ENCODE measurements at regions not wholly inside any gene's neighbourhood (a gene's known extent, or its start where the extent isn't known, plus 50 kb on each side); places are given as distances from the start of the nearest gene placed in this dataset.

GRCh38 chr11:37317803-37318202, 719.8 kb upstream of the RAG2 start:
- TF ChIP-seq EZH2 (IDR thresholded peaks at IDR 0.05; ENCODE audit: insufficient read depth, low read length) (no peak), CTCF (IDR thresholded peaks at IDR 0.05; ENCODE audit: insufficient read depth, low read depth, low read length) (no peak)
